HepG2 (cell line): ENCODE measurements at regions not wholly inside any gene's neighbourhood (a gene's known extent, or its start where the extent isn't known, plus 50 kb on each side); places are given as distances from the start of the nearest gene placed in this dataset.

Source experiments
- ATAC-seq: fragments of 200-7000 bp; cut with Tn5 transposase; 3 replicates; pipeline ENCODE4 v1.9.1; 2020; ENCODE audit warnings: mild to moderate bottlenecking, moderate library complexity
- BruUV-seq: library from RNA; stranded (reverse); fragments of 400-500 nt; replicated peaks from 2 replicates; lab custom pipeline; 2021; lab: Mats Ljungman, UMichigan
- CTCF ChIA-PET: fragments of 300-600 bp; formaldehyde crosslinking; extraction: SDS; loops from one replicate; lab custom pipeline; 2021; ENCODE audit warnings: low total read pairs, inconsistent platforms, low intra/inter-chr PET ratio; lab: Yijun Ruan, JAX
- POLR2A ChIA-PET: fragments of 350-600 bp; sonication (Branson Sonifier 250); formaldehyde crosslinking; loops from one replicate; lab custom pipeline; 2020; ENCODE audit warnings: antibody characterized with exemption, inconsistent platforms; lab: Yijun Ruan, JAX
- DNase-seq: peaks from one replicate; pipeline ENCODE4 v3.0.0-alpha.2; 2015; ENCODE audit warnings: low spot score
- FAIRE-seq: peaks from 3 replicates; lab custom pipeline; 2011; peaks lifted over from hg19 to GRCh38; lab: Jason Lieb, UNC
- H2AFZ ChIP-seq: one replicate; pipeline ENCODE4 v1.6.1; 2011; ENCODE audit warnings: low read length, inconsistent platforms
- H3K27ac ChIP-seq: fragments of 300-600 bp; 3 replicates; pipeline ENCODE4 v1.8.0; 2011; ENCODE audit warnings: mixed run types, mild to moderate bottlenecking, mixed read lengths, low read length, inconsistent platforms; ENCODE audit not compliant: insufficient read depth; ENCODE audit errors: extremely low read length
- H3K27me3 ChIP-seq, 2 experiments: fragments of 200-600 bp in 1 of 2; 2 replicates in 1 of 2; 3 replicates in 1 of 2; pipeline versions ENCODE4 v1.6.0 to v1.8.0; 2011; ENCODE audit warnings: low read length in 2 of 2, mild to moderate bottlenecking in 2 of 2, moderate library complexity in 2 of 2, inconsistent platforms in 1 of 2; ENCODE audit not compliant: insufficient read depth in 2 of 2, control insufficient read depth in 1 of 2
- H3K36me3 ChIP-seq, 2 experiments: fragments of 200-600 bp in 1 of 2; replicated peaks in 1 of 2; 2 replicates in 1 of 2; 3 replicates in 1 of 2; pipeline versions ENCODE4 v1.5.1 to v1.8.0; 2011; ENCODE audit warnings: low read length in 2 of 2, inconsistent platforms in 1 of 2; ENCODE audit not compliant: insufficient read depth in 2 of 2, control insufficient read depth in 1 of 2
- H3K4me1 ChIP-seq: 2 replicates; pipeline ENCODE4 v1.5.1; 2012; ENCODE audit warnings: low read length, inconsistent platforms; ENCODE audit not compliant: insufficient read depth
- H3K4me2 ChIP-seq: 2 replicates; pipeline ENCODE4 v1.6.0; 2011; ENCODE audit warnings: low read depth, low read length, inconsistent platforms
- H3K4me3 ChIP-seq, 3 experiments: fragments of 200-600 bp in 1 of 3; sonication (generic), shearing (Covaris generic) in 1 of 3; replicated peaks in 1 of 3; 2 replicates each; pipeline ENCODE4 v1.5.1; 2011 to 2016; ENCODE audit warnings: low read length in 3 of 3, inconsistent platforms in 2 of 3, low read depth in 2 of 3, mild to moderate bottlenecking in 2 of 3, control low read depth in 1 of 3, mixed read lengths in 1 of 3; ENCODE audit not compliant: insufficient read depth in 1 of 3
- H3K79me2 ChIP-seq: one replicate; pipeline ENCODE4 v1.6.1; 2011; ENCODE audit warnings: low read length, inconsistent platforms; ENCODE audit not compliant: insufficient read depth
- H3K9ac ChIP-seq: 2 replicates; pipeline ENCODE4 v1.6.0; 2011; ENCODE audit warnings: mild to moderate bottlenecking, low read depth, low read length, inconsistent platforms; ENCODE audit not compliant: insufficient read depth
- H3K9me3 ChIP-seq: 2 replicates; pipeline ENCODE4 v1.5.1; 2012; ENCODE audit warnings: mild to moderate bottlenecking, low read length
- H4K20me1 ChIP-seq: 2 replicates; pipeline ENCODE4 v1.6.0; 2011; ENCODE audit warnings: inconsistent platforms, mild to moderate bottlenecking, low read length, moderate library complexity; ENCODE audit not compliant: insufficient read depth
- THAP8 ChIP-seq: sonication (generic); formaldehyde crosslinking; IDR thresholded peaks from 2 replicates; pipeline ENCODE4 v1.5.1; 2020; ENCODE audit warnings: missing genetic modification reagents, mild to moderate bottlenecking, borderline replicate concordance
- ZFAT ChIP-seq: sonication (generic); formaldehyde crosslinking; conservative IDR thresholded peaks from 2 replicates; pipeline ENCODE4 v1.8.1; 2023; ENCODE audit warnings: missing genetic modification reagents, inconsistent platforms
- ZGPAT ChIP-seq: IDR thresholded peaks from 2 replicates; pipeline ENCODE4 v1.6.1; 2016; ENCODE audit warnings: mild to moderate bottlenecking
- ZNF282 ChIP-seq: fragments of 450-650 bp; IDR thresholded peaks from 2 replicates; pipeline ENCODE4 v1.6.1; 2018; ENCODE audit not compliant: partially characterized antibody
- ZNF543 ChIP-seq: sonication (generic); formaldehyde crosslinking; IDR thresholded peaks from 2 replicates; pipeline ENCODE4 v1.4.0; 2020; ENCODE audit warnings: mild to moderate bottlenecking, missing genetic modification reagents
- ZNF569 ChIP-seq: sonication (generic); formaldehyde crosslinking; IDR thresholded peaks from 2 replicates; pipeline ENCODE4 v1.5.0; 2020; ENCODE audit warnings: mild to moderate bottlenecking, missing genetic modification reagents, moderate library complexity, borderline replicate concordance
- WGBS: methylation state at CpG from one replicate; pipeline ENCODE4 v1.1.6; 2017; ENCODE audit warnings: low lambda C conversion rate; 5-methylcytosine and 5-hydroxymethylcytosine counted together
- in situ Hi-C: cut with HindIII; loops from 2 replicates; pipeline ENCODE4 v1.10.0; 2017; ENCODE audit warnings: low pct_unique_long_range_greater_than_20kb; ENCODE audit not compliant: extremely low pct_ligation_motif_present
- intact Hi-C: fragments of 100-400 bp; cut with micrococcal nuclease; formaldehyde crosslinking; loops from one replicate; pipeline ENCODE4 v1.10.0; 2022; ENCODE audit not compliant: unreplicated experiment

DNA sequence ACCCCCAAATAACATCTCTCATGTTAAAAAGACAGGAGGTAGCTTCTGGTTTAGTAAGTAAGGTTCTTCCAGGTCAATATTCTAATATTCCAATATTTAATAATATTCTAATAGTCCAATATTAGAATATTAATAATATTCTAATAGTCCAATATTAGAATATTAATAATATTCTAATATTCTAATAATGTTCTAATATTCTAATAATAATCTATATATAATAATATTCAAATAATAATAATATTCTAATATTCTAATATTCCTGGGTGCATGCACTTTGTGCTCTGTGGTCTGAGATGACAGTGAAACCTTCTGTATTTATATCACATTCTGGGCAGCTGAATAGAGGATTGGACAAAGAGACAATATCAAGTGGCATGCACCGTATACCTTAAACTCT, 96.1 kb downstream of the PCDH10 start:
- Histone ChIP-seq H3K9me3 (no peaks in the 10 kb centered on the region), H3K9ac (no peak overlapping the region), H3K79me2 (no peaks in the 10 kb centered on the region), H4K20me1 (no peaks in the 10 kb centered on the region), H3K4me2 (no peak overlapping the region), H3K27me3 (no peaks in the 10 kb centered on the region), H3K4me1 (no peaks in the 10 kb centered on the region), H2AFZ (no peak overlapping the region), H3K36me3 (no peaks in the 10 kb centered on the region), H3K27ac (no peak overlapping the region), H3K4me3 (no peak overlapping the region)
- ATAC-seq (no peak), DNase-seq (no peak), FAIRE-seq (no peak)
- POLR2A ChIA-PET, result no interaction called here
- intact Hi-C loops (no loop called here), in situ Hi-C loops (no loop called here)
- TF ChIP-seq ZNF569 (CRISPR knock-in tag) (no peak), THAP8 (CRISPR knock-in tag) (no peak), ZNF543 (no peak), ZNF282 (no peak), ZFAT (no peak), ZGPAT (CRISPR knock-in tag) (no peak)
- no TSS peak for BruUV-seq
- CTCF ChIA-PET, result no interaction called here
- 50% methylated on average over 1 of the region's 1 CpG for WGBS
